Skin epidermis (tissue), 12 donors: ENCODE measurements at regions not wholly inside any gene's neighbourhood (a gene's known extent, or its start where the extent isn't known, plus 50 kb on each side); places are given as distances from the start of the nearest gene placed in this dataset.
"Not testable (repeated sequence)": the region's sequence is repeated elsewhere in the genome, so short reads cannot be mapped to it uniquely, and the experiment has no call there.

Source experiments
- H3K27ac ChIP-seq, 21 experiments: fragments of 200-600 bp; sonication (generic) in 11 of 21; one replicate each; pipeline ENCODE4 v1.5.0; 2020; ENCODE audit warnings: mild to moderate bottlenecking in 3 of 21, inconsistent platforms in 2 of 21, moderate library complexity in 2 of 21
- H3K4me3 ChIP-seq, 7 experiments: fragments of 200-600 bp; sonication (generic) in 2 of 7; one replicate each; pipeline ENCODE4 v1.5.0; 2020; ENCODE audit warnings: inconsistent platforms in 2 of 7, mild to moderate bottlenecking in 2 of 7, moderate library complexity in 1 of 7

DNA sequence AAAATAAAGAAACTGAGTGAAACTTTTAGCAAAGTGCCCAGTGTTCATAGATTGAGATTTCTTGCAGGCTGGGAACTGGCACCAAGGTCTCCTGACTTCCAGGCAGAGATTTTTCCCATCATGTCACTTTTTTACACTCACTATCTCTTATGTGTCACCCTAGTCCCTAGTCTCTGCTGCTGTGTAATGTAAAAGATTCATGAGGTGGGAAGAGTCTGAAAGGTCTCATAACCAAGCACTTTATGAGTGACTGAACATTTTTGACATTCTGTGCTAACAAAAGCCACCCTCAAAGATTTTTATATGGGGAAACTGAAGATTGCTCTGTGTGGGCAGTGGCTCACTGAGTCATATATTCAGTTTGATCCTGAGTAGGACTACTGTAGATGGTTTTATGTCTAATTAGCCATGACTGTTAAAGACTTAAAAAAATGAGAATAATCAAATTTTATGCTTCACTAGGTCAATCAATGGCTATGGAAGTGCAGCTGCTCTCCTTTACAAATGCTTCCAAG, 900.3 kb upstream of the SORCS1 start:
- Histone ChIP-seq H3K4me3 (no peak overlapping the region), H3K27ac (no peak overlapping the region)

DNA sequence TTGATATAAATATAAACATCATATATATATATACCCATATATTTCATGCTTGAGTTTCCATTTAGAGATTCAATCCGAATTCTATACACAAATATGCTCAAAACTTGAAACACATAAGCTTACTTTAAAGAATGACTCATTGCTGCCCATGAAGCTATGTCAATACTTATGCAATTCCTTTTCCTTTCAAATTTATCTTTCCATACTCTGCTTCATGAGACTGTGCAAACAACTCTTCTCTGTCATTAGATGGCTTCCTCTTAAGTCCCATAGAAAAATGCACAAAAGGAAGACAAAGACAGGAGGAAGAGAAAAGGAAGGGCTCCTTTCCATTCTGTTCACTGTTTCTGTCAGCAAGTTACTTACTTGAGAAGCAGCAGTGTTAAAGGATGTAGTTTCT, 895.7 kb upstream of the SORCS1 start:
- H3K27ac ChIP-seq: no peak overlapping the region
- no peak overlapping the region for H3K4me3 ChIP-seq

DNA sequence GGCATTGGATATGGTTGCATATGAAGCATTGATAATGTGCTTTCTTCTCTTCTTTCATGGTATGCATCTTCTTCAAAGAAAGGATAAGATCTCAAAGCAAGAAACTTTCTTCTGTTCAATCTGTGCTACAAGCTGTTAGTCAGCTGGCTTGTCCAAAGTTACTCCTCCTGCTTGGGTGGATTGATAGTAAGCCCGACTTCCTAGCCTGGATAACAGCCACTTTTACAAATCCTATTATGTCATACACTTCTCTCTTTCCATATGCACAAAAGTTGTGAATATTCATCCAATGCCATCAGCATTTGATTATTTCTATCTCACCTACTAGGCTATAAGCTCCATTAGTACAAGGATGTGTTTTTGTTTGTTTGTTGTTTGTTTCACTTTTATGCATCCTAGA, 891.0 kb upstream of the SORCS1 start:
- H3K27ac ChIP-seq: no peak overlapping the region
- H3K4me3 ChIP-seq: no peak overlapping the region

DNA sequence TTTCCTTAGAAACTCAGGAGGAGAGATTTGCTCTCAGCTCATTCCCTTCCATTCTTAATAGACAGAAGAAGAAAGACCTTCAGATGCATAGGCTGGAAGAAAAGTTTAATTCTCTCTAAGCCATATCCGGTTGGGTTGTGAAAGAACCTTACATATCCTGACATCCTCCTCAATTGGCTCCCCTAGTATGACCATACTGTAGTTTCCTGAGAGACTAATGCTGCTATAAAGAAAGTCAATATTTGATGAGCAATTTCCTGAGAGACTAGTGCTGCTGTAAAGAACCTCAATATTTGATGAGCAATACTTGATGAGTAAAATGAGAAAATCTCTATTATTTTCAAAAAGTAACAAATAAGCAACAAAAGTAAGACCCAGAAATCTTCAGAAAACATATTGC, 888.5 kb upstream of the SORCS1 start:
- Histone ChIP-seq H3K4me3 (no peak overlapping the region), H3K27ac (no peak overlapping the region)

DNA sequence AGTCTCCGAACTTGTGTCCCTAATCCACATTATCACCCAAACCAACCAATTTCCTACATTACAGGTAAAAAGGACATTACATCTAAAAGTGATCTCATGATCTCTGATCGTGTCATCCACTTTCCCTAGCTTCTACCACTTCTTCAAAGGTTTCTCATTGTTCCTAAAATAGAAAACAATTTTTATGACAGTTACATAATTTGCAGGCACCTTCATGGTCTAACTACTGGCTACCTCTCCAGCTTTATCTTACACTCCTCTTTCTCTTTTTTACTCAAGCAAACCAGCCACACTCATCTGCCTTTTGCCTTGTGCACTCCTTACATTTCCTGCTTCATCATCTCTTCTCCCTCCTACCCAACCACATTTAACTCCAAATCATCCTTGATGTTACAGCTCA, 886.7 kb upstream of the SORCS1 start:
- H3K27ac ChIP-seq: no peak overlapping the region
- H3K4me3 ChIP-seq: no peak overlapping the region

DNA sequence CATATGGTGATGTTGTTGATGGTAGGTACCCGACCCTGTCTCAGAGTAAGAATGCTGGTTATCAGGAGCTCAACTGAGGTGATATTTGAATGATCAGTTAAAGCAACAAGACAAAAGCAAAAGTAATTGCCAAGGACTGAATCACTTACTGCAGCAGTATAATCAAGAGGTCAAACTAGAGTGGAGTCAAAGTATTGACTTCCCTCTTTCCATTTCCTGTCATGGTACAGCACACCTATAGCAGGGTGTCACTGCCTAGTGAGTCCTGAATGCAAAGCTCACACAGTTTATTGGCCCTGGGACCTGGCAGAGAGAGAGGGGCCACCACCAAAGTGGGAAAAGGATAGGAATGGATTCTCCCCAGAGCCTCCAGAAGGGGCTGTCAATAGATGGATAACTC, 886.1 kb upstream of the SORCS1 start:
- H3K4me3 ChIP-seq: no peak overlapping the region
- H3K27ac ChIP-seq: no peak overlapping the region

DNA sequence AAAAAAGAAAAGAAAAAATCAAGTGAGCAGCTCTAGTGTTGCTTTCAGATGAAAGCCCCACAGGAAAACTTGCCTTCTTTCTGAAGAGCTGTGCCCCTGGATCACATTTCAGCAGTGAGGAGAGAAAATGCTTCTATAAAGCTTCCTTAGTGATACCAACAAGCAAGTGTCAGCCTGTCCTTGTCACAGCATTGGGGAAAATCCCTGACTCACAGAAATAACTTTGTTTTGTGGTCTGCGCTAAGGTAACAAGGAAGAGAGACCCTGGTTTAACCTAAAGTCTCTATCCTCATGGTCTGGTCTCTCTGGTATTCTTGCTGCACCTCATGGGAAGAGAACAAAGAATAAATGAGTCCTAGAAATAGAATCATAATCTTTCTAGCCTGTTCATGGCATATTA, 885.2 kb upstream of the SORCS1 start:
- H3K27ac ChIP-seq: no peak overlapping the region
- no peak overlapping the region for H3K4me3 ChIP-seq

DNA sequence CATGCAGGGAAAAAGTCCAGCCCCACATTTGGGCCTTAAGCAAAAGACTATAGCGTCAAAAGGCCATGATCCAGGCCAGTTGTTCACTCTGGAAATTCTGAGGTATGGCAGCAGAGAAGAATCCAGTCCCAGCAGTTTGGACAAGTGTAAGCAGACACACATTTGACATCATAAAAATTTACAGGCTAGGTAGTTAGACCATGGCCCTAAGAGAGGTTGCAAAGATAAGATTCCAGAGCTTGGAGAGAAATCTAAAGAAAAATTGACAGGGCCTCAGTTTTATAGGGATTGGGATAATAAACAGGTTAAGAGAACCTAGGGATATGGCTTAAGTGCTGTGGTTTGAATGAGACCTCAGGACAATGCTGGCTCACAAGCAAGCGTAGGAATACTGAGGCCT, 884.4 kb upstream of the SORCS1 start:
- Histone ChIP-seq H3K4me3 (no peak overlapping the region), H3K27ac (no peak overlapping the region)

DNA sequence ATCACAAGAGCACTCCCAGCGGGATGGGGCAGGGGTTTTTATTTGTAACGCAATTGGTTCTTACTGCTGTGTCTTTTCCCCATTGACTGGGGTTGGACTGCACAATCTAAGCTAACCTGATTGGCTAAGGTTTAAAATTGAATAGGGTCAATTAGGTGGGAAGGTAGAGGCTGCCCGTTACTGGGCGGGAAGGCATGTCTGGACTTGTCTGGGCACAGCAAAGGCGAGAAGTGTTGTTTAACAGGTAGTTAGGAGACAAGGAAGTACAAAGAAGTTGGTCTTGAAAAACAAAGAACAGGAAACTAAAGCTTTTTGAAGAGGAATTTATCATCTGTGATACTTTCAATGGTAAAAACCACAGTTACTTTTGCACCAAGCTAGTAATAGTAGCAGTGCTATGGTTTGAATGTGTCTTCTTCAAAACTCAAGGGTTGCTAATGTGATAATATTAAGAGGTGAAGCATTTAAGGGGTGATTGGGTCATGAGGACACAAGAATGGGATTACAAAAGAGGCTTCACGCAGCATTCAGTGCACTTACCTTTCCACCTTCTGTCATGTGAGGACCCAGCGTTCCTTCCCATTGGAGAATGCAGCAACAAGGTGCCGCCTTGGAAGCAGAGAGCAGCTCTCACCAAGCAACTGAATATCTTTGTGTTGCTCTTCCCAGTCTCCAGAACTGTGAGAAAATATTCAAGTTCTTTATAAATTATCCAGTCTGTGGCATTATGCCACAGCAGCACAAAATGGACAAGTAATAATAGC, 875.5 kb upstream of the SORCS1 start:
- no peak overlapping the region for H3K4me3 ChIP-seq

DNA sequence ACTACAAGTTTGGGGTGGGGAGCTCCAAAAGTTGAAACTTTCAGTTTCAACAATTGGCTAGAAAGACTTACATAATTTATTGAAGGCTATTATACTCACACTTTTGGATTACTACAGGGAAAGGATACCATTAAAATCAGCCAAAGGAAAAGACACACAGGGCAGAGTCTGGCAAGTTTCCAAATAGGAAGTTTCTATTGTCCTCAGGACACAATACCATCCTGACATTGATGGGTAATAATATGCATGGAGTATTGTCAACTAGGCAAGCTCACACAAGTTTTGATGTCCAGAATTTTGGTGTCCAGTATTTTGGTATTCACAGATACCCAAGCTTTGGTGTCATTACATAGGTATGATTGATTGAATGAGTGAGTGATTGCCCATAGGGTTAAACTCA, 872.6 kb upstream of the SORCS1 start:
- Histone ChIP-seq H3K4me3 (no peak overlapping the region), H3K27ac (no peak overlapping the region)

More for the DNA sequence above, 875.5 kb upstream of the SORCS1 start:
- H3K27ac ChIP-seq: no peak overlapping the region

DNA sequence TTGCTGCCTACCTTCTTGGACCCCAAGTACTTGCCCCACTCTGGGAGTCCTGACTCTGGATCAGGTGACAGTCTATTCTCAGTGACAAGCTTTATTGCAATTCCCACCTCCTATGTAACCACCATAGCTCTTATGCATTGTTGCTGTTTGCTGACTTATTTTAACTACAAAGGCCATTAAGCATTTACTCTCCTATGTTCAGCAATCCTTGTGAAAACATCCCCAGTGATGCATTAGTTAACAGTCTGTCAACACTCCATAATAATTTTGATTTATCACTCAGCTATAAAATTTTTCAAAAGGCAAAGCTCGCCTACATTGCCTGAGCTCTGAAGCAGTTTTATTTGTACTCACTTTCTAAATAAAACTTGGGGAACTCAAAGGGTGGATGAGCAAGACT, 871.8 kb upstream of the SORCS1 start:
- H3K4me3 ChIP-seq: no peak overlapping the region
- no peak overlapping the region for H3K27ac ChIP-seq

DNA sequence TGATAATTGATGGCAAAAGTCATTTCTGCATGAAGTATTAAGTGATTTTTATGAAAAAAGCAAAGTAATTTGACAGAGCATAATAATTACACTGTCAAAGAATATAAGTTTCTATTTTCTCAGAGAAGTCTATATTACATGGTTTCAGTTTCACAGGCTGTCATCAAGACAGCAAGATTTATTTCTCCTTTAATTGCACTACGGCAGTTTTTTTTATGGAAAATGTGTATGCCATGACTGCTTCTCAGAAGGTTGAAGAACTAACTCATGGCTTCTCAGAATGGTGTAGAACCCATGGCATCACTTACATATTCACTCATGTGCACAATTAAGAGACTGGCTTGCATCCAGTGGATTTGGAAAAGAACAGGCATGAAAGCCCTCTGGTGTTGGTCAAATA, 870.3 kb upstream of the SORCS1 start:
- no peak overlapping the region for H3K27ac ChIP-seq
- H3K4me3 ChIP-seq: no peak overlapping the region

DNA sequence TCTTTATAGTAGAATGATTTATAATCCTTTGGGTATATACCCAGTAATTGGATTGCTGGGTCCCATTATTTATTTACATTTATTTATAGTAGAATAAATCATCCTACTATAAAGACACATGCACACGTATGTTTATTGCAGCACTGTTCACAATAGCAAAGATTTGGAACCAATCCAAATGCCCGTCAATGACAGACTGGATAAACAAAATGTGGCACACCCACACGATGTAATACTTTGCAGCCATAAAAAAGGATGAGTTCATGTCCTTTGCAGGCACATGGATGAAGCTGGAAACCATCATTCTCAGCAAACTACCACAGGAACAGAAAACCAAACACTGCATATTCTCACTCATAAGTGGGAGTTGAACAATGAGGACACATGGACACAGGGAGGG, 869.0 kb upstream of the SORCS1 start:
- H3K27ac ChIP-seq, H3K4me3 ChIP-seq: not testable (repeated sequence)

DNA sequence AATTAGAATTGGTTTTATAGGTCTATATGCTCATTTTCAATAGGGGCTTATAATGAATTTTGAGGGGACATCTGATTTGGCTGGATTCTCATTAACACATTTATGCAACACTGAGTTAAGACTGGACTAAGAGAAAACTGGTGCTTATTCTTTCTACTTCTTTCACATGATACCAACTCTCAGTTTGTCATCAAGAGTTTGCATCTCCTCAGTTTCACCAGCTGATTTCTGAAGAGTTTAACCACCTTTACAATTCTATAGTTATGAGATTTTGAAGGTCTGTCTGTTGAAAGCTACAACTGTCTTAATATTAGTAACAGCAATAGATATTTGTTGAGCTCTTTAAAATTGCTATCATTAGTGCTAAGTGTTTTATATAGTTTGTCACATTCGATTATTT, 867.0 kb upstream of the SORCS1 start:
- no peak overlapping the region for H3K4me3 ChIP-seq
- no peak overlapping the region for H3K27ac ChIP-seq

DNA sequence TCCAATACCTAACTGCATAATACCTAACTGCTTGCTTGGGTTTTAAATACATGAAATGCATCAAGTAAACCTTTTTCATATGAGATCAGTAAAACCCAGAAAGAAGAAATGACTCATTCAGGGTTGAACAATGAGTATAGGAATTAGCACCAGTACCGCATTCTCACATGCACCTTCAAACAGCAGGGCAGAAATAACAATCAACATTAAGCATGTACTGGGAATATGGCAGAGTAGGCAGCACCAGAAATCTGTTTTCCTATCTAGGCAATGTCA, 850.3 kb upstream of the SORCS1 start:
- no peak overlapping the region for H3K4me3 ChIP-seq
- H3K27ac ChIP-seq: no peak overlapping the region

DNA sequence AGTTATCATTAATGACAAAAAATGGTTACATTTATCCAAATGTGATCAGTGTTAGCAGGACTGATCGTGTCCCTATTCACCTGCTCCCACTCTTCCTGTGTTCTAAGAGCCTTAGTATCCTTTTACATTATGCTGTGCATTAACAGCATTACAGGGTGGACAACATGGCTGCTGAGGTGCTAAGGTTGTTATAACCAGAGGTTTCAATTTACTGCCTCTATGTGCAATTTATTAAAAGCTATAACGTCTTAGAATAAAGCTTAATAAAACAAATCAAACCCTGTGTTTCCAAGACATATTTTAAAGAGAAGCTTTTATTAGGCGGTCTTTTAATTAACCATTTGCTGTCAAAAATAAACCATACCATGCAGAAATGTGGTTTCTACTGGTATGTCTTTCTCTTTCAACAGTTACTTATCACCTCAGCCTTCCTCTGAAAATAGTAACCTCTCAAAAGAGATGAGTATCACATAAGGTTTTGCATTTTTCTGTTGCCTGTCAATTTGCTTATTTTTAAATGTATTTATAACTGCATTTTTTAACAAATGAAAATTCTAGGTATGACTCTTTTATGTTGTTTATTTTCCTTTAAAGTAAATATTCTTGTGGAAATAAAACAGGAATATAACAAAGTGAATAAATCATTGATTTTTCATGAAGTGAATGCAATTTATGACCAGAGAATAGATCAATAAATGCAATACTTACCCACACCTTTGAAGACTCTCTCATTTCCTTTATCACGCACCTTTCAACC, 849.8 kb upstream of the SORCS1 start:
- no peak overlapping the region for H3K27ac ChIP-seq
- no peak overlapping the region for H3K4me3 ChIP-seq

DNA sequence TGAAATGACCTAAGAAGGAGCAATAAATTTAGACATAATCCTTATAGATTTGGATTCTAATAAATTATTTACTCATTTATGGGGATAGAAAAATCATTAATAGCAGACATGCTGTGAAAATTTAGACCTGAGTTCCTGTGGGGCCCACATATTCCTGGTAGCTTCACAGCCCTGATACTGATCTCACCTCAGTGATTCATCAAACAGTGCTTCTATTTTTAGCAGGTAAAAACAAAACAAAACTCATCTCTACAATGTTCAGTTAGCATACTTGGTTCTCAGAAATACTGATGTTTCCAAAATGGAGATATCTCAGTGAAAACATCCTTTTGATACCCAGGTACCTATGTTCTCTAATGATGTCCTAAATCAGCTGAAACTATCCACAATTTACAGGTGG, 841.1 kb upstream of the SORCS1 start:
- no peak overlapping the region for H3K4me3 ChIP-seq
- no peak overlapping the region for H3K27ac ChIP-seq

DNA sequence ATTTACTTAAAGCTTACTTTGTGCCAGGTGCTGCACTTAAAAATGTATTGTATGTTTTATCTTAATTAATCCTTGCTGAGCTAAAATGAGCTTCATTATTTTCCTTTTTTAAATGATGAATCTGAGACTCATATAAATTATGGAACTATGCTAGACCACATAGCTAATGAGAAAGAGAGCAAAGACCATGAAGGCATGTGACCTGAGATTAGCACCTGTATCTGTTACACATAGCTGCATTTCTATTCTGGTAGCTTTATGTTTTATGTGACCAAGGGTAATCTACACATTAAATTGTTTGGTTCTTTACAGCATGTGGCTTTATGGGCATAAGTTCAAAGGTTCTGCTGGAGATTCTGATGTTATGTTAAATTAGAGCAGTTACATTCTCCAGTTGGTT, 839.1 kb upstream of the SORCS1 start:
- Histone ChIP-seq H3K27ac (no peak overlapping the region), H3K4me3 (no peak overlapping the region)

DNA sequence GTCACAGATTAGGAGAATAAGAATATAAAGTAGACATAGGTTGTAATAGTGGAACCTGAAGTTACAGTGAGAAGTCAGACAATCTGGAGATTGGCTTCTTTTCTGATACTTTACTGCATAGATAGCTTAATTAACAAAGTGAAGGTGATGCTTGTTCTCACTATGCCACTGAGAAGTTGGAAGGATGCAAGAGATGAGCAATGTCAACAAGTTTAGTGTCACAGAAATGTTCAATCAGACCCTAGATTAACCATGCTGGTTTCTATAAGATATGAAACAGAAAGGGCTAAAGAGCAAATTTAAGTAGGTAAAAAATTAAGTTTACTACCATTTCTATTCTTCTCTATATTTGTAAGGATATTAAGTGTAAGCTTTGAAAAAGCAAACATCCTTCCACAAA, 838.6 kb upstream of the SORCS1 start:
- Histone ChIP-seq H3K4me3 (no peak overlapping the region), H3K27ac (no peak overlapping the region)

DNA sequence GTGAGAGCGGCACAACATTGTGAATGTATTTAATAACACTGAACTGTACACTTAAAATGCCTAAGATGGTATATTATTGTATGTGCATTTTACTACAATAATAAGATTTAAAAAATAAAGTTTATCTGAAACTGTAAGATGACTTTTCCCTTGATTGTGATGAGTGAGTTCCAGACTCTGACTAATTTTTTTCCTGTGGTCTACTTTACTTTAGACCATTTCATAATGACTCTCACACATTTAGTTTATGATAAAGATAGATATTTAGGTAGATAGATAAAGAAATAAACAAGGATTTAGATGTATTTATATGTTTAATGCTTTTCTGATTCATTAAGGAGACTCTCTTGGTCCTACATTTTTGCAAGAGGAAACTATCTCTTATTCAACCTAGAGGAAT, 835.9 kb upstream of the SORCS1 start:
- H3K27ac ChIP-seq: no peak overlapping the region
- no peak overlapping the region for H3K4me3 ChIP-seq

DNA sequence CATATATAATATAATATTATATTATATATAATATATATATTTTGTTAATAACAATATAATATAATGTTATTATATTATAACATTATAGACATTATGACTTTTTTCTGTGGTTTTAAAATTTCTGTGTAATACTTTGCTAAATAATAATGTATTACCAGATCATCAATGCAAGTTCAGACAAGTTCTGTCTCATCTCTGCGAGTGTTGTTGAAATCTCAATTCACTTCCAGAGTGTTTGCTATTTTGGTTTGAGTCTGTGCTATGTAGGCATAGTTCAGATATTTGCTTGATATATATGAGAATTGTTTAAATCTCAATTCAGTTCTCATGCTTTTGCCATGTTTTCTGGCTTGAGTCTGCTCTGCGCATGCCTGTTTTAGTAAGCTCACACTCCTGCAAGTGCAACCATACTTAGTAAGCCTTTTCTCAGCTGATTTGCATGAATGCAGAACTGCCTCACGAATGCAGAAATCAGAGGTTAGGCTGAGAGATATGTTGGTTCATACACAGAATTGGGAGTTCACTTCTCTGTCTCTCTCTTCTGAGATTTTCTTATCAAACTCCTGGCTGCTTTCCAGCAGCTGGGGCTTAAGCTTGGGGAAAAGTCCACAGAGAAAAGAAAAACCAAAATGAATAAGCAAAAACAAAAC, 830.2 kb upstream of the SORCS1 start:
- H3K27ac ChIP-seq: no peak overlapping the region
- H3K4me3 ChIP-seq: no peak overlapping the region
